Activated T-helper 17 cell treated with anti-CD3 and anti-CD28 coated beads, Interleukin-2, amount 50 U/mL, for 72 hours (primary cell): ENCODE measurements at regions not wholly inside any gene's neighbourhood (a gene's known extent, or its start where the extent isn't known, plus 50 kb on each side); places are given as distances from the start of the nearest gene placed in this dataset.
"Not testable (repeated sequence)": the region's sequence is repeated elsewhere in the genome, so short reads cannot be mapped to it uniquely, and the experiment has no call there.

Experiments used
- ATAC-seq: fragments of 150-1000 bp; cut with Tn5 transposase; replicated peaks from 2 replicates; pipeline ENCODE4 v1.10.0; 2021; ENCODE audit warnings: mild to moderate bottlenecking, moderate library complexity
- H3K27ac Mint-ChIP-seq: one replicate; pipeline ENCODE4 v1.8.0; 2022; ENCODE audit warnings: mixed read lengths
- H3K27me3 Mint-ChIP-seq: one replicate; pipeline ENCODE4 v1.8.0; 2022; ENCODE audit warnings: mixed read lengths
- H3K36me3 Mint-ChIP-seq: one replicate; pipeline ENCODE4 v1.8.0; 2022; ENCODE audit warnings: low read depth, mild to moderate bottlenecking, mixed read lengths
- H3K4me1 Mint-ChIP-seq: one replicate; pipeline ENCODE4 v1.8.0; 2022; ENCODE audit warnings: mixed read lengths
- H3K4me3 Mint-ChIP-seq: one replicate; pipeline ENCODE4 v1.8.0; 2022; ENCODE audit warnings: mild to moderate bottlenecking, mixed read lengths
- H3K9me3 Mint-ChIP-seq: one replicate; pipeline ENCODE4 v1.8.0; 2022; ENCODE audit warnings: mixed read lengths

DNA sequence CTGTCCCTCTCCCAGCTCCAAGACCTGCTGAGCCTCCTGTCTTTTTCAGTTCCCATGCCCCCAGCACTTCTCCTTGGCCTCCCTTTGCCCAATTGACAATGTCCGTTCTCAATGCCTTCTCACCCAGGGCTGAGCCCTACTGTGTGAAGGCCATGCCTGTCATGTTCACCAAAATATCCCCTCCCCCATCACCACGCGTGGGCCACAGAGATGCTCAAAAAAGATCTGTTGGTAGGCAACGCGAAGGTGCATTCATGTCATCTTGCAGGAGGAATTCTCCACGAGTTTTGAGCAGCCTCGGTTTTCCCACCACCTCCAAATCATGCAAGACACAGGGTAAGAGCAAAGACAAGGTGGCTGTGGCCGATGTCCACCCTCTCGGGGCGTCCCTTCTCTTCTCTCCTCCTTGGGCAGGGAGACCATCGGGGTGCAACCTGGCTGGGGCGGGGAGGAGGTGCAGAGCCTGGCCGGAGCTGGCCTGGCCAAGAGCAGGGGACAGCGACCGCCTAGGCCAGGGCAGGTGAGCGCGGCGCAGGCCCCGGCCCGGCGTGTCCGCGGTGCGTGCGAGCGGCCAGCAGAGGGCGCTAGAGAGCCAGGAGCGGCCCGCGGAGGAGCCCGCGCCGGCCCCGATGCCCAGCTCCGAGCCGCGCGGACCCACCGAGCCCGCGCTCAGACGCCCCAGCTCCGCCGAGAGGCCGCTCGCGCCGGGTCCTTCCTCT, 56.3 kb upstream of the KRTAP5-11 start:
- peak; percentile 34 for ATAC-seq
- not testable (repeated sequence) for H3K27ac Mint-ChIP-seq, H3K4me1 Mint-ChIP-seq, H3K36me3 Mint-ChIP-seq, H3K9me3 Mint-ChIP-seq
- Mint-ChIP-seq H3K4me3 (peak overlapping the region; percentile 30), H3K27me3 (peaks cover 24% of the 10 kb centered on the region)

DNA sequence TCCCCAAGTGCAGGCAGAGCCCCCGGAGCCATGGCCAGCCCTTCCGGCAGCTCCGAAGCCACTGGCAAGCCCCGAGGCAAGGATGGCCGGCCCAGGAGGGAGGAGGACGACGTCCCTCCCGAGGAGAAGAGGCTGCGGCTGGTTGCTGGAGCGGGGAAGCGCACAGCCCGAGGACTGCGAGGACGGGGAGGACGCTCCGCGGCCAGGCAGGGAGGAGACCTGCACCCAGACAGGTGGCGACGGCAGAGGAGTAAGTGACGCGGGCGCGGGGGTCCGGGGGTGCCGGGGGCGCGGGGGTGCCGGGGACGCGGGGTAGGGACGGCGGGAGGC, 56.8 kb upstream of the KRTAP5-11 start:
- ATAC-seq, H3K27ac Mint-ChIP-seq, H3K4me1 Mint-ChIP-seq, H3K9me3 Mint-ChIP-seq, H3K36me3 Mint-ChIP-seq: not testable (repeated sequence)
- H3K27me3 Mint-ChIP-seq = peaks cover 24% of the 10 kb centered on the region
- H3K4me3 Mint-ChIP-seq = peak overlapping the region; percentile 44

DNA sequence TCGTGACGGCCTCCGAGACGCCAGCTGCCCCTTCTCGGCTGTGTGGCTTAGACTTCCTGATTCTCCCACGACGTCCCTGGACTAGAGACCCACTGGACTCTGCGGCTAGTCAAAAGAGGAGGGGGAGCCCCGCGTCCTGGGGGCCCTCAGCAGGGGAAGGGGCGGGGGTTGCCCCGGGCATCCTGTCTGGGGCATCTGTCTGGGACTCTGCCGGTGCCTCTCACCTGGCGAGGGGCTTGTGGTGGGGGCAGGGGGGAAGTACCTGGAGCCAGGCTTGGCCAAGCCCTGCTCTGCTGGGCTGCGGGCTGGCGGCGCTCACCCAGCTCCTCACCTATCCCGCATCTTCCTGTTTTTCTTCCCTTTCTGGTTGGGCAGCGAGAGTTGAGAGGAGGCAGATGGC, 57.2 kb upstream of the KRTAP5-11 start:
- not testable (repeated sequence) for H3K36me3 Mint-ChIP-seq, H3K27ac Mint-ChIP-seq, H3K4me1 Mint-ChIP-seq, H3K9me3 Mint-ChIP-seq, ATAC-seq
- peak overlapping the region; percentile 44 for H3K4me3 Mint-ChIP-seq
- peaks cover 24% of the 10 kb centered on the region for H3K27me3 Mint-ChIP-seq

- H3K27ac Mint-ChIP-seq, H3K27me3 Mint-ChIP-seq, H3K36me3 Mint-ChIP-seq, ATAC-seq, H3K4me3 Mint-ChIP-seq, H3K9me3 Mint-ChIP-seq, H3K4me1 Mint-ChIP-seq: not testable (repeated sequence)
Measured at GRCh38 chr11:71647078-71647477, 64.4 kb upstream of the KRTAP5-11 start.

DNA sequence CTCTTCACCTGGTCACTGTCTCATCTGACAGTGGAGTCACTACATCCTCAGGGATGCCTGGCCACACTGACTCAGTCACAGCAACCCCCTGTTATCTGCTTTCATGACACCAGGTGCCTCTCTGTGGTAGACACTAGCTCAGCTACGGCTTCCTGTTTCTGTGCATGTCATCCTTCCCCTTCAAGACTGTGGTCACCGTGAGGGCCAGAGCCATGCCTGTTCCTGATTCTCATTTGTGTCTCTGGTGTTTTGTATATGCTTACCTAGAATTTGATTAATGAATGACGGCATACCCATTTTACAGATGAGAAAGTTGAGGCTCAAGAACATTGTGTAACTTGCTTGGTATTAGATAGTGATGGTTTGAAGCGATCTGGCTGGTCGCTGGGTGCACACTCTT, 70.3 kb upstream of the KRTAP5-11 start:
- H3K27me3 Mint-ChIP-seq, ATAC-seq, H3K4me1 Mint-ChIP-seq, H3K4me3 Mint-ChIP-seq, H3K9me3 Mint-ChIP-seq, H3K36me3 Mint-ChIP-seq, H3K27ac Mint-ChIP-seq: not testable (repeated sequence)

DNA sequence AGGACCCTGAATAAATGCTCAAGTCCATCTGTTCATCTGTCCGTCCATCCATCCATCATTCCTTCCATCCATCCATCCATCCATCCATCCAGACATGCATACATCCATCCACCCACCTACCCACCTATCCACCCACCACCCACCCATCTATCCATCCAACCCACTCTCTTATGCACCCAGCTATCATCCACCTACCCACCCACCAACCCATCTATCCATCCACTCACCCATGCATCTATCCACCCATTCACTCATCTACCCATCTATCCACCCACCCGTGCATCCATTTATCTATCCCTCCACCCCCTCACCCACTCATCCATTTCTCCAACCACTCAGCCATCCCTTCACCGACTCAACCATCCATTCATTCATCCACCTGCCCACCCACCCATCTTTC, 71.7 kb upstream of the KRTAP5-11 start:
- not testable (repeated sequence) for ATAC-seq, H3K4me3 Mint-ChIP-seq, H3K4me1 Mint-ChIP-seq, H3K27me3 Mint-ChIP-seq, H3K27ac Mint-ChIP-seq, H3K36me3 Mint-ChIP-seq, H3K9me3 Mint-ChIP-seq

GRCh38 chr11:71655041-71655440, 72.4 kb upstream of the KRTAP5-11 start:
- not testable (repeated sequence) for H3K4me1 Mint-ChIP-seq, H3K9me3 Mint-ChIP-seq, H3K36me3 Mint-ChIP-seq, H3K27me3 Mint-ChIP-seq, H3K4me3 Mint-ChIP-seq, H3K27ac Mint-ChIP-seq, ATAC-seq

DNA sequence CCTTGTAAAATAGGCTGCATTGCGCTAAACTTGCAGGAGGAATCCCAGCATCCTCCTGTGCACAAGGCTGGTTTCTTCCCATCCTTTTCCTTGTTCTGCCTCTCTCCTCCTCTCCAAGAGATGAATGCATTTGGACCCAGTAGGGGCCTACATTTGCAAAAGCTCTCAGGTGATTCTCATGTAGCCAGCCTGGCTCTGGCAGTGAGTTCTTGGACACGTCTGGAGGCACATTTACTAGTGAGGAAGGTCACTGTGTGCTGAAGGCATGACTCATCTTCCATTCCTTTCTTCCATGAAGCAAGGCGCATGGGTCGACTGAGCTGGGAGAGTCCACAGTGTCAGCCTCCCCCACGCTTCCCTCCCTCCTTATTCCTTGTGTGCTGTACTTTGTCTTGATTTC, 73.8 kb upstream of the KRTAP5-11 start:
- not testable (repeated sequence) for H3K4me1 Mint-ChIP-seq, H3K36me3 Mint-ChIP-seq, H3K27ac Mint-ChIP-seq, H3K9me3 Mint-ChIP-seq, H3K4me3 Mint-ChIP-seq, H3K27me3 Mint-ChIP-seq, ATAC-seq

- ATAC-seq, H3K27ac Mint-ChIP-seq, H3K9me3 Mint-ChIP-seq, H3K4me3 Mint-ChIP-seq, H3K4me1 Mint-ChIP-seq, H3K36me3 Mint-ChIP-seq: not testable (repeated sequence)
- H3K27me3 Mint-ChIP-seq = peaks cover 14% of the 10 kb centered on the region
Measured at GRCh38 chr11:71664941-71665340, 82.3 kb upstream of the KRTAP5-11 start.

DNA sequence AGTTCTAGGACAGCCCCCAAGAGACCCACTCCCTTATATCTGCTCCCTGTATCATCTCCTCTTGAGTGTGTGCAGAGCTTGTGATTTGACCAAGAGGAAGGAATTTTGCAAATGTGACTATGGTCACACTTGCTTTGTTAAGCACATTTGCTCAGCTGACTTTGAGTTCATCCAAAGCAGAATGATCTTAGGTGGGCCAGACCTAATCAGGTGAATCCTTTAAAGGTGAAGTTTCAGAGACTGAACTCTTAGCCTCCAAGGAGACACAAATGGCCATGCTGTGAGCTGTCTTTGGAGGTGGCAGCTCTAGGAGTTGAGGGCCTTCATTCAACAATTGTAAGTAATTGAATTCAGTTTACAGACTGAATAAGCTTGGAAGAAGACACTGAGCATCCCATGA, 115.4 kb upstream of the KRTAP5-11 start:
- not testable (repeated sequence) for H3K36me3 Mint-ChIP-seq, H3K27me3 Mint-ChIP-seq, H3K4me1 Mint-ChIP-seq, H3K9me3 Mint-ChIP-seq, ATAC-seq, H3K4me3 Mint-ChIP-seq, H3K27ac Mint-ChIP-seq

GRCh38 chr11:71698961-71699360, 116.3 kb upstream of the KRTAP5-11 start:
- H3K9me3 Mint-ChIP-seq, H3K27me3 Mint-ChIP-seq, ATAC-seq, H3K4me1 Mint-ChIP-seq, H3K36me3 Mint-ChIP-seq, H3K4me3 Mint-ChIP-seq, H3K27ac Mint-ChIP-seq: not testable (repeated sequence)

DNA sequence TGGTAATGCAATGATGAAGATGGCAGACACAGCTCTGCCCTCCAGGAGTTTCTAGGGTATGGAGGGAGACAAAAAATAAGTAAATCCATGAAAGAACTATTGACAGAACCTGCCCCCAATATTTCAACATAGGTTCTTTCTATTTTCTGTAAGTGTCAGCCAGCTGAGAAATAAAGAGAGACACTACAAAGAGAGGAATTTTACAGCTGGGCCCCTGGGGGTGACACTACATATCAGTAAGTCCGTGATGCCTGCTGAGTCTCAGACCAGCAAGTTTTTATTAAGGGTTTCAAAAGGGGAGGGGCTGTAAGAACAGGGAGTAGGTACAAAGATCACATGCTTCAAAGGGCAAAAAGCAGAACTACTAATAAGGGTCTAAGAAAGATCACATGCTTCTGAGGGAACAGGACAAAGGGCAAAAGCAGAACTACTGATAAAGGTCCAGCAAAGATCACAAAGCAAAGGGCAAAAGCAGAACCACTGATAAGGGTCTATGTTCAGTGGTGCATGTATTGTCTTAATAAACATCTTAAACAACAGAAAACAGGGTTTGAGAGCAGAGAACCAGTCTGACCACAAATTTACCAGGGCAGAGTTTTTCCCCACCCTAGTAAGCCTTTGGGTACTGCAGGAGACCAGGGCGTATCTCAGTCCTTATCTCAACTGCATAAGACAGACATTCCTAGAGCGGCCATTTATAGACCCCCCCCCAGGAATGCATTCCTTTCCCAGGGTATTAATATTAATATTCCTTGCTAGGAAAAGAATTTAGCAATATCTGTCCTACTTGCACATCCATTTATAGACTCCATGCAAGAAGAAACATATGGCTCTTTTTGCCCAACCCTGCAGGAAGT, 119.0 kb upstream of the KRTAP5-11 start:
- H3K27ac Mint-ChIP-seq, H3K4me3 Mint-ChIP-seq, H3K9me3 Mint-ChIP-seq, H3K4me1 Mint-ChIP-seq, ATAC-seq, H3K36me3 Mint-ChIP-seq, H3K27me3 Mint-ChIP-seq: not testable (repeated sequence)

DNA sequence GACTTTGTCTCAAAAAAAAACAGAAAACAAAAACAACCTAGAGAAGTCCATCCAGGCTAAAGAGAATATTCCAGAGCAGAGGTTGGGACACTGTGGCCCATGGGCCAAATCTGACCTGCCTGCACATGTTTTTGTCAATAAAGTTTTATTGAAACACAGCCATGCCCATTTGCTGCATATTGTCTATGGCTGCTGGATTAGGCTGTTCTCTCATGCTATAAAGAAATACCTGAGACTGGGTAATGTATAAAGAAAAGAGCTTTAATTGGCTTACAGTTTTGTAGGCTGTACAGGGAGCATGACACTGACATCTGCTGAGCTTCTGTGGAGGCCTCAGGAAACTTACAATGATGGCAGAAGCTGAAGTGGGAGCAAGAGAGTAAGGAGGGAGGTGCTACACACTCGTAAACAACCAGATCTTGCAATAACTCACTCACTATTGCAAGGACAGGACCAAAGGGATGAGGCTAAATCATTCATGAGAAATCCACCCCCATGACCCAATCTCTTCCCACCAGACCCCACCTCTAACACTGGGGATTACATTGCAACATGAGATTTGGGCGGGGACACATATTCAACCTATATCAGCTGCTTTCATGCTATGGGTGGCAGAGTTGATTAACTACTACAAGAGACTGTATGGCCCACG, 122.5 kb upstream of the KRTAP5-11 start:
- H3K27me3 Mint-ChIP-seq, H3K9me3 Mint-ChIP-seq, H3K36me3 Mint-ChIP-seq, ATAC-seq, H3K4me1 Mint-ChIP-seq, H3K4me3 Mint-ChIP-seq, H3K27ac Mint-ChIP-seq: not testable (repeated sequence)

DNA sequence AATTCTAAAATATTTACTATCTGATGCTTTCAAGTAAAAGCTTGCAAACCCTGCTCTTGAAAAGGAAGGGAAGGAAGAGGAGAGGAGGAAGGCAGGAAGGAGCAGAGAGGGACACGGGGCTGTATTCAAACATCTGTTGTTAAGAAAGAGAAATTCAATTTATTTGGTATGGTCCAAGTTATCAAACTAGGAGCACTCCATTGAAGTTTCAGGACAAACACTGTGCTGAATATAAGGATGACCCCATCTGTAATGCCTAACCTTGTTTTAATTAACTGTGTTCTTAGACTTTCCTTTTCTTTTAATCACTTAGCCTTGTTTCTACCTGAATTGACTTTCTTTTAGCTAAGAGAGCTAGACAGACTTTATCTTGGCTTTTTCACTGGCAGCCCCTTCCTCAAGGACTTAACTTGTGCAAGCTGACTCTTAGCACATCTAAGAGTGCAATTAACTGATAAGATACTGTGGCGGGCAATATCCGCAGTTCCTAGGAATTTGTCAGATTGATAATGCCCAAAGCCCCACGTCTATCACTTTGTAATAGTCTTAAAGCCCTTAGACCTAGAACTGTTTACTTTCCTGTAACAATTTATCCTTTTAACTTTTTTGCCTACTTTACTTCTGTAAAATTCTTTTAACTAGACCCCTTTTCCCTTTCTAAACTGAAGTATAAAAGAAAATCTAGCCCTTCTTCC, 123.2 kb upstream of the KRTAP5-11 start:
- H3K4me3 Mint-ChIP-seq, H3K4me1 Mint-ChIP-seq, H3K9me3 Mint-ChIP-seq, ATAC-seq, H3K36me3 Mint-ChIP-seq, H3K27ac Mint-ChIP-seq, H3K27me3 Mint-ChIP-seq: not testable (repeated sequence)

GRCh38 chr11:71707083-71707482, 124.4 kb upstream of the KRTAP5-11 start:
- not testable (repeated sequence) for H3K4me3 Mint-ChIP-seq, H3K27me3 Mint-ChIP-seq, H3K27ac Mint-ChIP-seq, ATAC-seq, H3K4me1 Mint-ChIP-seq, H3K9me3 Mint-ChIP-seq, H3K36me3 Mint-ChIP-seq
